ENCODE measurements at regions not wholly inside any gene's neighbourhood (a gene's known extent, or its start where the extent isn't known, plus 50 kb on each side); places are given as distances from the start of the nearest gene placed in this dataset.

DNA sequence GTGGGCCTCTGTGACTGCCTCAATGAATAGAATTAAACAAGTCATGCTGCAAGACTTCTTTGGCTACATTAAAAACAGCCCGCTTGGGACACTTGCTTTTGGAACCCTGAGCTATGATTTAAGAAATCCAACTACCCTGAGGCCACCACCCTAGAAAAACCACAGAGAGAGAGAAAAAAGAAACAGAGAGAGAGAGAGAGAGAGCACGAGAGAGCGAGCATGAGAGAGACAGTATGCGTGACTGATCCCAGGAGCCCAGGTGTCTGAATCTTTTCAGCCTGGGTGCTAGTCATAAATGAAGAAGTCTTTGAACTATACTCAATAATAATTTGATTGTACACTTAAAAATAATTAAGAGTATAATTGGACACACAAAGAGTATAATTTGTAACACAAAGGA is 123.1 kb upstream of the FREM1 start (continued):
- TF ChIP-seq ZBTB33 (IDR thresholded peaks at IDR 0.05; ENCODE audit: extremely low read depth, insufficient replicate concordance, low read length) (no peak), EGR1 (IDR thresholded peaks at IDR 0.05; ENCODE audit: low read depth) (no peak)

DNA sequence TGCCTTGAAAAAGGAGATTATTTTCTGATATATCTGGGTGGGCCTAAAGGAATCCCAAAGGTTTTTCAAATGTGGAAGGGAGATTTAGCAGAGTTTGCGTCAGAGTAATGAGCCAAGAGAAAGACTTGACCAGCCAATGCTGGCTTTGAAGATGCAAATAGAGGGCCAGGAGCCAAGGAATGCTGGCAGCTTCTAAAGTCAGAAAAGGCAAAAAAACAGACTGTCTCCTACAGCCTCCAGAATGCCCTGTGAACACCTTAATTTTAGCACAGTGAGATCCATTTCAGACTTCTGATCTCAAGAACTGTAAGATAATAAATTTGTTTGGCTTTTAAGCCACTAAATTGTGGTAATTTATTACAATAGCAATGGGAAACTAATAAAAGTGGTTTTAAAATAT is 122.6 kb upstream of the FREM1 start:
- Histone ChIP-seq H3K4me3 (replicated peaks in 1 of 2; ENCODE audit: low read depth in 1 of 2, low read length in 2 of 2) (no peak overlapping the region), H3K9me2 (ENCODE audit: insufficient read depth) (no peaks in the 10 kb centered on the region), H4K20me1 (ENCODE audit: insufficient read depth) (no peaks in the 10 kb centered on the region; the same call in 1 of the 2 replicates), H3K36me3 (ENCODE audit: control insufficient read depth in 1 of 2, insufficient read depth in 2 of 2, low read length in 2 of 2) (no peaks in the 10 kb centered on the region), H3K79me2 (ENCODE audit: insufficient read depth, low read length) (no peaks in the 10 kb centered on the region), H3K4me1 (ENCODE audit: control insufficient read depth in 1 of 2, insufficient read depth in 2 of 2, low read length in 2 of 2) (no peaks in the 10 kb centered on the region), H3K9me3 (ENCODE audit: control insufficient read depth in 1 of 2, insufficient read depth in 1 of 2, low read depth in 1 of 2, low read length in 2 of 2) (no peaks in the 10 kb centered on the region), H3K27ac (ENCODE audit: low read depth, low read length) (no peak overlapping the region), H2AFZ (ENCODE audit: low read depth, low read length, poor library complexity, severe bottlenecking) (no peak overlapping the region), H3K9ac (ENCODE audit: low read length) (no peak overlapping the region), H3K4me2 (ENCODE audit: low read length) (no peak overlapping the region), H3K27me3 (ENCODE audit: insufficient read depth, low read length) (no peaks in the 10 kb centered on the region; the same call in 1 of the 2 replicates)
- RAD21 ChIA-PET (ENCODE audit: low non-redundant PET in 1 of 2, low total read pairs in 2 of 2, uncharacterized antibody in 2 of 2, unreplicated experiment in 2 of 2): no interaction called here
- intact Hi-C loops (cut with micrococcal nuclease): no loop called here
- ATAC-seq: no peak
- DNase-seq (ENCODE audit: low read depth, low spot score): no peak
- CTCF ChIA-PET: no interaction called here
- no TSS peak for BruUV-seq (replicated peaks)
- no peak for TF ChIP-seq ZNF274 (IDR thresholded peaks at IDR 0.05; ENCODE audit: low read depth, low read length)
- POLR2A ChIA-PET: no interaction called here

- peaks cover 13% of the 10 kb centered on the region for H3K27me3 ChIP-seq (ENCODE audit: insufficient read depth, low read length)
- no peaks in the 10 kb centered on the region for H3K36me3 ChIP-seq (ENCODE audit: control insufficient read depth in 1 of 2, insufficient read depth in 2 of 2, low read length in 2 of 2)
- ATAC-seq (no peak), DNase-seq (ENCODE audit: low read depth, low spot score) (no peak)
- no peak overlapping the region for H2AFZ ChIP-seq (ENCODE audit: low read depth, low read length, poor library complexity, severe bottlenecking)
- no peak overlapping the region for H3K4me2 ChIP-seq (ENCODE audit: low read length)
- CTCF ChIA-PET: no interaction called here
- H3K4me1 ChIP-seq (ENCODE audit: control insufficient read depth in 1 of 2, insufficient read depth in 2 of 2, low read length in 2 of 2): no peaks in the 10 kb centered on the region
- BruUV-seq (replicated peaks): no TSS peak
- no peaks in the 10 kb centered on the region for H3K79me2 ChIP-seq (ENCODE audit: insufficient read depth, low read length)
- H3K27ac ChIP-seq (ENCODE audit: low read depth, low read length): no peak overlapping the region
- intact Hi-C loops (cut with micrococcal nuclease): no loop called here
- H4K20me1 ChIP-seq (ENCODE audit: insufficient read depth): no peaks in the 10 kb centered on the region
- RAD21 ChIA-PET (ENCODE audit: low non-redundant PET in 1 of 2, low total read pairs in 2 of 2, uncharacterized antibody in 2 of 2, unreplicated experiment in 2 of 2): no interaction called here
- no peaks in the 10 kb centered on the region for H3K9me3 ChIP-seq (ENCODE audit: control insufficient read depth in 1 of 2, insufficient read depth in 1 of 2, low read depth in 1 of 2, low read length in 2 of 2)
- no peak for TF ChIP-seq EZH2 (IDR thresholded peaks at IDR 0.05)
- no peak for TF ChIP-seq REST (IDR thresholded peaks at IDR 0.05; ENCODE audit: low read depth)
- TF ChIP-seq TCF7L2 (IDR thresholded peaks at IDR 0.05; ENCODE audit: borderline replicate concordance, extremely low read depth, insufficient read depth, insufficient read length): no peak
- no peak for TF ChIP-seq FOSL1 (IDR thresholded peaks at IDR 0.05; ENCODE audit: low read depth)
- TF ChIP-seq CBX3 (IDR thresholded peaks at IDR 0.05; ENCODE audit: low read depth): no peak
- no peak for TF ChIP-seq JUND (IDR thresholded peaks at IDR 0.05)
- no peak for TF ChIP-seq ZNF274 (IDR thresholded peaks at IDR 0.05; ENCODE audit: low read depth, low read length)
- TF ChIP-seq ZBTB33 (IDR thresholded peaks at IDR 0.05; ENCODE audit: extremely low read depth, insufficient replicate concordance, low read length): no peak
- TF ChIP-seq POLR2AphosphoS5 (IDR thresholded peaks at IDR 0.05; ENCODE audit: low read depth, low read length): no peak
- no peak for TF ChIP-seq MAX (IDR thresholded peaks at IDR 0.05)
- H3K9me2 ChIP-seq (ENCODE audit: insufficient read depth): no peaks in the 10 kb centered on the region
- H3K4me3 ChIP-seq (replicated peaks in 1 of 2; ENCODE audit: low read depth in 1 of 2, low read length in 2 of 2): no peak overlapping the region
- no peak overlapping the region for H3K9ac ChIP-seq (ENCODE audit: low read length)
- POLR2A ChIA-PET: no interaction called here
Observed at GRCh38 chr9:15021146-15021545, 110.9 kb upstream of the FREM1 start.

Data from HCT116 (cell line).